ENCODE measurements at regions not wholly inside any gene's neighbourhood (a gene's known extent, or its start where the extent isn't known, plus 50 kb on each side); places are given as distances from the start of the nearest gene placed in this dataset.

GRCh38 chr4:82260632-82261031, 113.2 kb downstream of the HNRNPD start:
- Histone ChIP-seq H3K9me3 (no peaks in the 10 kb centered on the region), H3K36me3 (no peaks in the 10 kb centered on the region), H3K27ac (no peak overlapping the region), H3K27me3 (replicated peaks; ENCODE audit: insufficient read depth) (no peaks in the 10 kb centered on the region), H3K4me3 (no peak overlapping the region), H3K4me1 (ENCODE audit: control insufficient read depth in 1 of 2, low read depth in 2 of 2) (no peaks in the 10 kb centered on the region)
- TF ChIP-seq CTCF (IDR thresholded peaks at IDR 0.05), result no peak
- no peak for DNase-seq (ENCODE audit: low spot score)
- no peak for ATAC-seq (ENCODE audit: insufficient number of reproducible peaks, low FRiP score, low read depth)

- no peak for DNase-seq (ENCODE audit: low spot score)
- H3K4me1 ChIP-seq (ENCODE audit: control insufficient read depth in 1 of 2, low read depth in 2 of 2), result no peaks in the 10 kb centered on the region
- no peak overlapping the region for H3K27ac ChIP-seq
- no peak overlapping the region for H3K4me3 ChIP-seq
- H3K27me3 ChIP-seq (replicated peaks; ENCODE audit: insufficient read depth), result no peaks in the 10 kb centered on the region
- no peak for TF ChIP-seq CTCF (IDR thresholded peaks at IDR 0.05)
- ATAC-seq (ENCODE audit: insufficient number of reproducible peaks, low FRiP score, low read depth), result no peak
- no peaks in the 10 kb centered on the region for H3K36me3 ChIP-seq
- H3K9me3 ChIP-seq, result no peaks in the 10 kb centered on the region
Observed at GRCh38 chr4:82256718-82257117, 117.1 kb downstream of the HNRNPD start.

DNA sequence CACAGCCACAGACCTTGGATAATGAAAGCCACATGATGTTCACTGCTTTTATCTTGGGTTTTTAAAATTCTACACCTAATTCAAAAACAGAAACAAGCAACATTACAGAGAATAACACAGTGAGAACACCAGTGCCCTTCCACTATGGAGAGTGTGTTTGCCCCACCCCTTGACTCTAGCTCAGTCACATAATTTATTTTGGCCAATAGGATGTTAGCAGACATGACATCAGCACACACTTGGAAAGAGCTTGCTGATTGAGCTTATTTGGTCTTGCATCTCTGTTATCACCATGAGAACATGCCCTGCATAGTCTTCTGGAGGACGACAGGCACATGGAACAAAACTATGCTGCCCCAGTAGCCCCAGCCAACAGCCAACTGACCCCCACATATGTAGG, 118.1 kb downstream of the HNRNPD start:
- H3K9me3 ChIP-seq, result no peaks in the 10 kb centered on the region
- no peak overlapping the region for H3K27ac ChIP-seq
- no peaks in the 10 kb centered on the region for H3K27me3 ChIP-seq (replicated peaks; ENCODE audit: insufficient read depth)
- DNase-seq (ENCODE audit: low spot score) (no peak), ATAC-seq (ENCODE audit: insufficient number of reproducible peaks, low FRiP score, low read depth) (no peak)
- no peak for TF ChIP-seq CTCF (IDR thresholded peaks at IDR 0.05)
- no peak overlapping the region for H3K4me3 ChIP-seq
- H3K36me3 ChIP-seq, result no peaks in the 10 kb centered on the region
- no peaks in the 10 kb centered on the region for H3K4me1 ChIP-seq (ENCODE audit: control insufficient read depth in 1 of 2, low read depth in 2 of 2)

GRCh38 chr4:82248903-82249632, 124.7 kb downstream of the HNRNPD start:
- H3K36me3 ChIP-seq, result no peaks in the 10 kb centered on the region
- ATAC-seq (ENCODE audit: insufficient number of reproducible peaks, low FRiP score, low read depth) (no peak), DNase-seq (ENCODE audit: low spot score) (no peak)
- H3K27me3 ChIP-seq (replicated peaks; ENCODE audit: insufficient read depth), result no peaks in the 10 kb centered on the region
- H3K4me1 ChIP-seq (ENCODE audit: control insufficient read depth in 1 of 2, low read depth in 2 of 2), result no peaks in the 10 kb centered on the region
- no peaks in the 10 kb centered on the region for H3K9me3 ChIP-seq
- no peak overlapping the region for H3K4me3 ChIP-seq
- H3K27ac ChIP-seq, result no peak overlapping the region
- TF ChIP-seq CTCF (IDR thresholded peaks at IDR 0.05), result no peak

DNA sequence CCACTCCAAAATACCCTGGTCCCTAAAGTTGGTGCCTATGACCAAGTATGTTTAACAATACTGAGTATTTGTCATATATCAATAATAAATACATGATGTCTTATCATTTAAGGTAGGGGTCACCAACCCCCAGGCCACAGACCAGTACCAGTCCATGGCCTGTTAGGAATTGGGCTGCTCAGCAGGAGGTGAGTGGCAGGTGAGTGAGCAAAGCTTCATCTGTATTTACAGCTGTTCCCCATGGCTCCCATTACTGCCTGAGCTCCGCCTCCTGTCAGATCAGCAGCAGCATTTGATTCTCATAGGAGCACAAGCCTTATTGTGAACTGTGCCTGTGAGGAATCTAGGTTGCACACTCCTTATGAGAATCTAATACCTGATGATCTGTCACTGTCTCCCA, 126.2 kb downstream of the HNRNPD start:
- H3K4me1 ChIP-seq (ENCODE audit: control insufficient read depth in 1 of 2, low read depth in 2 of 2), result no peaks in the 10 kb centered on the region
- H3K36me3 ChIP-seq, result no peaks in the 10 kb centered on the region
- no peak for TF ChIP-seq CTCF (IDR thresholded peaks at IDR 0.05)
- H3K9me3 ChIP-seq, result no peaks in the 10 kb centered on the region
- H3K27ac ChIP-seq, result no peak overlapping the region
- no peaks in the 10 kb centered on the region for H3K27me3 ChIP-seq (replicated peaks; ENCODE audit: insufficient read depth)
- DNase-seq (ENCODE audit: low spot score) (no peak), ATAC-seq (ENCODE audit: insufficient number of reproducible peaks, low FRiP score, low read depth) (no peak)
- no peak overlapping the region for H3K4me3 ChIP-seq

All from thoracic aorta (tissue), 2 donors.